IMR-90 (cell line): ENCODE measurements at regions not wholly inside any gene's neighbourhood (a gene's known extent, or its start where the extent isn't known, plus 50 kb on each side); places are given as distances from the start of the nearest gene placed in this dataset.

Source experiments
- ATAC-seq: fragments of 200-7000 bp; cut with Tn5 transposase; 2 replicates; pipeline ENCODE4 v1.9.1; 2020; ENCODE audit warnings: low read depth, mild to moderate bottlenecking, moderate library complexity
- BruUV-seq: library from RNA; stranded (reverse); fragments of 400-500 nt; replicated peaks from 2 replicates; lab custom pipeline; 2021; lab: Mats Ljungman, UMichigan
- CTCF ChIA-PET: fragments of 300-600 bp; formaldehyde crosslinking; extraction: SDS; loops from one replicate; lab custom pipeline; 2021; ENCODE audit warnings: antibody characterized with exemption; lab: Yijun Ruan, JAX
- POLR2A ChIA-PET: fragments of 300-600 bp; sonication (Branson Sonifier 250); formaldehyde crosslinking; loops from one replicate; lab custom pipeline; 2022; ENCODE audit warnings: antibody characterized with exemption; ENCODE audit not compliant: unreplicated experiment; lab: Charles Lee
- DNase-seq: peaks from one replicate; pipeline ENCODE4 v3.0.0; 2013
- H2AFZ ChIP-seq: replicated peaks from 2 replicates; pipeline ENCODE3; 2013; ENCODE audit warnings: low read length, mild to moderate bottlenecking; ENCODE audit not compliant: poor library complexity
- H2AK5ac ChIP-seq: 2 replicates; pipeline ENCODE4 v1.6.1; 2013; ENCODE audit warnings: low read depth, low read length, inconsistent platforms
- H2AK9ac ChIP-seq: replicated peaks from 2 replicates; pipeline ENCODE3; 2013; ENCODE audit warnings: mild to moderate bottlenecking, low read depth, low read length, moderate library complexity; ENCODE audit not compliant: poor library complexity
- H2BK120ac ChIP-seq: 2 replicates; pipeline ENCODE4 v1.6.1; 2013; ENCODE audit warnings: low read depth, low read length, inconsistent platforms
- H2BK15ac ChIP-seq: 3 replicates; pipeline ENCODE4 v1.6.1; 2013; ENCODE audit warnings: low read depth, low read length, inconsistent platforms
- H2BK20ac ChIP-seq: 2 replicates; pipeline ENCODE4 v1.6.1; 2013; ENCODE audit warnings: low read depth, mild to moderate bottlenecking, inconsistent platforms, low read length, moderate library complexity
- H2BK5ac ChIP-seq: 2 replicates; pipeline ENCODE4 v1.6.1; 2013; ENCODE audit warnings: mild to moderate bottlenecking, low read depth, low read length, inconsistent platforms; ENCODE audit not compliant: poor library complexity, severe bottlenecking
- H3K14ac ChIP-seq: replicated peaks from 2 replicates; pipeline ENCODE4 v1.6.1; 2013; ENCODE audit warnings: low read depth, low read length, inconsistent platforms
- H3K18ac ChIP-seq: 2 replicates; pipeline ENCODE4 v1.6.1; 2013; ENCODE audit warnings: low read depth, low read length, control low read depth
- H3K23ac ChIP-seq: 2 replicates; pipeline ENCODE4 v1.6.1; 2013; ENCODE audit warnings: low read depth, low read length, inconsistent platforms
- H3K27ac ChIP-seq: 2 replicates; pipeline ENCODE4 v1.5.1; 2013; ENCODE audit warnings: mild to moderate bottlenecking, control low read depth, low read length; ENCODE audit not compliant: insufficient read depth
- H3K27me3 ChIP-seq: 2 replicates; pipeline ENCODE4 v1.6.1; 2013; ENCODE audit warnings: low read length; ENCODE audit not compliant: control insufficient read depth, insufficient read depth
- H3K36me3 ChIP-seq: 2 replicates; pipeline ENCODE4 v1.6.1; 2013; ENCODE audit warnings: low read length, mixed read lengths; ENCODE audit not compliant: control insufficient read depth, insufficient read depth
- H3K4ac ChIP-seq: 2 replicates; pipeline ENCODE4 v1.6.1; 2013; ENCODE audit warnings: low read depth, low read length, inconsistent platforms
- H3K4me1 ChIP-seq: 2 replicates; pipeline ENCODE4 v1.6.1; 2013; ENCODE audit warnings: low read length, mixed read lengths; ENCODE audit not compliant: control insufficient read depth, insufficient read depth
- H3K4me2 ChIP-seq: 2 replicates; pipeline ENCODE4 v1.6.1; 2013; ENCODE audit warnings: low read depth, mild to moderate bottlenecking, control low read depth, low read length, moderate library complexity
- H3K4me3 ChIP-seq: 2 replicates; pipeline ENCODE4 v1.5.1; 2013; ENCODE audit warnings: low read depth, mild to moderate bottlenecking, control low read depth, low read length, moderate library complexity; ENCODE audit not compliant: insufficient read depth
- H3K56ac ChIP-seq: 2 replicates; pipeline ENCODE4 v1.6.1; 2013; ENCODE audit warnings: low read length, inconsistent platforms; ENCODE audit not compliant: insufficient read depth; ENCODE audit errors: extremely low read depth
- H3K79me1 ChIP-seq, 2 experiments: 2 replicates each; pipeline ENCODE4 v1.6.1; 2013; ENCODE audit warnings: low read length in 2 of 2, inconsistent platforms in 1 of 2, low read depth in 1 of 2
- H3K9ac ChIP-seq: 2 replicates; pipeline ENCODE4 v1.6.1; 2013; ENCODE audit warnings: low read depth, low read length, control low read depth
- H3K9me1 ChIP-seq: 2 replicates; pipeline ENCODE4 v1.6.1; 2013; ENCODE audit warnings: low read length, inconsistent platforms; ENCODE audit not compliant: insufficient read depth
- H3K9me3 ChIP-seq: 2 replicates; pipeline ENCODE4 v1.6.1; 2013; ENCODE audit warnings: low read length; ENCODE audit not compliant: control insufficient read depth, insufficient read depth
- H4K20me1 ChIP-seq: 2 replicates; pipeline ENCODE4 v1.6.1; 2013; ENCODE audit warnings: low read length, inconsistent platforms; ENCODE audit not compliant: insufficient read depth
- H4K5ac ChIP-seq: 2 replicates; pipeline ENCODE4 v1.6.1; 2013; ENCODE audit warnings: mild to moderate bottlenecking, low read depth, low read length, control low read depth
- H4K8ac ChIP-seq, 2 experiments: 2 replicates each; pipeline ENCODE4 v1.6.1; 2013; ENCODE audit warnings: low read depth in 2 of 2, low read length in 2 of 2, control low read depth in 1 of 2, inconsistent platforms in 1 of 2
- H4K91ac ChIP-seq: 2 replicates; pipeline ENCODE4 v1.6.1; 2013; ENCODE audit warnings: low read depth, low read length, inconsistent platforms; ENCODE audit not compliant: insufficient read depth
- CEBPB ChIP-seq: IDR thresholded peaks from 2 replicates; pipeline ENCODE4 v1.6.1; 2012; ENCODE audit warnings: low read depth, low read length, improper control_type of control experiment
- CHD1 ChIP-seq: IDR thresholded peaks from 2 replicates; pipeline ENCODE4 v1.6.1; 2012; ENCODE audit warnings: low read depth, low read length, improper control_type of control experiment
- FOS ChIP-seq: fragments of 150-350 bp; IDR thresholded peaks from 2 replicates; pipeline ENCODE4 v1.6.1; 2016; ENCODE audit warnings: low read depth, low read length
- MAFK ChIP-seq: IDR thresholded peaks from 2 replicates; pipeline ENCODE4 v1.6.1; 2012; ENCODE audit warnings: low read depth, low read length, improper control_type of control experiment
- MAZ ChIP-seq: IDR thresholded peaks from 2 replicates; pipeline ENCODE4 v1.6.1; 2012; ENCODE audit warnings: low read depth, mild to moderate bottlenecking, low read length, improper control_type of control experiment, moderate library complexity, borderline replicate concordance
- MXI1 ChIP-seq: IDR thresholded peaks from 2 replicates; pipeline ENCODE4 v1.6.1; 2012; ENCODE audit warnings: low read depth, mild to moderate bottlenecking, low read length, moderate library complexity, borderline replicate concordance
- NFE2L2 ChIP-seq: fragments of 150-350 bp; IDR thresholded peaks from 2 replicates; pipeline ENCODE4 v1.6.1; 2016; ENCODE audit warnings: low read depth, mild to moderate bottlenecking, low read length
- POLR2A ChIP-seq: IDR thresholded peaks from 2 replicates; pipeline ENCODE4 v1.6.1; 2012; ENCODE audit warnings: mild to moderate bottlenecking, low read depth, low read length
- RAD21 ChIP-seq: IDR thresholded peaks from 2 replicates; pipeline ENCODE4 v1.6.1; 2012; ENCODE audit warnings: low read length, improper control_type of control experiment
- RCOR1 ChIP-seq: IDR thresholded peaks from 2 replicates; pipeline ENCODE4 v1.6.1; 2012; ENCODE audit warnings: mild to moderate bottlenecking, low read length, improper control_type of control experiment; ENCODE audit not compliant: insufficient replicate concordance
- RFX5 ChIP-seq: IDR thresholded peaks from 2 replicates; pipeline ENCODE4 v1.8.0; 2012; ENCODE audit warnings: low read depth, mild to moderate bottlenecking, low read length, moderate library complexity
- SMC3 ChIP-seq: fragments of 150-350 bp; IDR thresholded peaks from 2 replicates; pipeline ENCODE4 v1.6.1; 2016; ENCODE audit warnings: low read depth, mild to moderate bottlenecking, antibody characterized with exemption, low read length, moderate library complexity
- WGBS, 2 experiments: methylation state at CpG; one replicate each; pipeline versions ENCODE4 v1.1.5 to v1.1.7; 2013; ENCODE audit warnings: missing lambda C conversion rate in 2 of 2; ENCODE audit not compliant: insufficient read length in 1 of 2; ENCODE audit errors: extremely low coverage in 2 of 2; 5-methylcytosine and 5-hydroxymethylcytosine counted together
- dilution Hi-C: fragments of 300-500 bp; cut with HindIII; formaldehyde crosslinking; loops from one replicate; pipeline ENCODE4 v1.14.3; 2018; ENCODE audit warnings: low sequenced_read_pairs; ENCODE audit not compliant: unreplicated experiment
- in situ Hi-C: fragments of 300-500 bp; cut with MboI; formaldehyde crosslinking; loops from 3 replicates; pipeline ENCODE4 v1.14.3; 2019; ENCODE audit warnings: low sequenced_read_pairs, inconsistent platforms, mixed read lengths
- intact Hi-C: fragments of 100-400 bp; cut with micrococcal nuclease; formaldehyde crosslinking; loops from 2 replicates; pipeline ENCODE4 v1.10.0; 2022
- TF ChIP-seq, protein P1 (sequence below): fragments of 150-350 bp; IDR thresholded peaks from 2 replicates; pipeline ENCODE4 v1.6.1; 2017; ENCODE audit warnings: mild to moderate bottlenecking, antibody characterized with exemption, low read length, low read depth
- TF ChIP-seq, protein P2 (sequence below): fragments of 150-350 bp; IDR thresholded peaks from 2 replicates; pipeline ENCODE4 v1.6.1; 2016; ENCODE audit warnings: low read depth, mild to moderate bottlenecking, low read length, moderate library complexity, borderline replicate concordance
- TF ChIP-seq, protein P3 (sequence below): conservative IDR thresholded peaks from 2 replicates; pipeline ENCODE4 v1.5.1; 2012; ENCODE audit warnings: mild to moderate bottlenecking, low read depth, low read length, improper control_type of control experiment

DNA sequence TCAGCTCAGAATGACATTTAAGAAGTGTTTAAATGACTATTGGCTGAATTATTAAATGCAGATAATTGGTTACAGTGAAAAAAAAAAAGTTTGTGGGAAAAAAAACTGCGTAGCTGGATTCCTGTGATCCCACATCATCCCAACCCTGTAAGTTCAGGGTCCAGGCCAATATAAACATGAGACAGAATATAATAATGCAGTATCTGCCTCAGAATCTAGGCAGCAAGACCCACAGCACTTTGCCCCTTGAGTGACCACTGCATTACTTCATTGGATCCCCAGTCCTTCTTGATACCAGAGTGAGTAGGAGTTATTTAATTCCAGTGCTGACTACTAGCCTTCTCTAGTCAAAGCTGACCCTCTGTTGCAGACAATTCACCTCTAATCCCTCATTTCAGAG is 272.6 kb downstream of the CCER1 start:
- Histone ChIP-seq H3K4me3 (no peak overlapping the region), H3K36me3 (no peaks in the 10 kb centered on the region), H4K8ac (no peak overlapping the region), H3K9me1 (0 out of 2 replicates have a peak, but pooled peaks cover 4% of the 10 kb centered on the region), H2BK5ac (no peak overlapping the region), H2AK5ac (no peak overlapping the region), H4K91ac (no peak overlapping the region), H3K56ac (no peak overlapping the region), H4K5ac (no peak overlapping the region), H2AFZ (no peak overlapping the region), H3K4me2 (no peak overlapping the region), H3K4ac (no peak overlapping the region), H3K27me3 (no peaks in the 10 kb centered on the region), H3K9ac (no peak overlapping the region), H2BK120ac (no peak overlapping the region), H3K18ac (no peak overlapping the region), H2BK15ac (no peak overlapping the region), H4K20me1 (no peaks in the 10 kb centered on the region), H2BK20ac (no peak overlapping the region), H3K14ac (no peak overlapping the region), H3K9me3 (no peaks in the 10 kb centered on the region), H3K4me1 (no peaks in the 10 kb centered on the region), H3K79me1 (no peaks in the 10 kb centered on the region), H3K27ac (no peak overlapping the region), H3K23ac (no peak overlapping the region), H2AK9ac (no peak overlapping the region)
- ChIA-PET POLR2A (no interaction called here), CTCF (no interaction called here)
- ATAC-seq = peak; percentile 79
- no CpG with 5 or more reads among the region's 1 CpG for WGBS, 2 experiments
- dilution Hi-C loops = no loop called here
- no TSS peak for BruUV-seq
- intact Hi-C loops = no loop called here
- in situ Hi-C loops = no loop called here
- no peak for TF ChIP-seq RFX5
- no peak for TF ChIP-seq CEBPB
- no peak for TF ChIP-seq SMC3
- TF ChIP-seq POLR2A = no peak
- TF ChIP-seq, protein P1, sequence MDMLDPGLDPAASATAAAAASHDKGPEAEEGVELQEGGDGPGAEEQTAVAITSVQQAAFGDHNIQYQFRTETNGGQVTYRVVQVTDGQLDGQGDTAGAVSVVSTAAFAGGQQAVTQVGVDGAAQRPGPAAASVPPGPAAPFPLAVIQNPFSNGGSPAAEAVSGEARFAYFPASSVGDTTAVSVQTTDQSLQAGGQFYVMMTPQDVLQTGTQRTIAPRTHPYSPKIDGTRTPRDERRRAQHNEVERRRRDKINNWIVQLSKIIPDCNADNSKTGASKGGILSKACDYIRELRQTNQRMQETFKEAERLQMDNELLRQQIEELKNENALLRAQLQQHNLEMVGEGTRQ = no peak
- no peak for TF ChIP-seq RCOR1
- TF ChIP-seq, protein P2, sequence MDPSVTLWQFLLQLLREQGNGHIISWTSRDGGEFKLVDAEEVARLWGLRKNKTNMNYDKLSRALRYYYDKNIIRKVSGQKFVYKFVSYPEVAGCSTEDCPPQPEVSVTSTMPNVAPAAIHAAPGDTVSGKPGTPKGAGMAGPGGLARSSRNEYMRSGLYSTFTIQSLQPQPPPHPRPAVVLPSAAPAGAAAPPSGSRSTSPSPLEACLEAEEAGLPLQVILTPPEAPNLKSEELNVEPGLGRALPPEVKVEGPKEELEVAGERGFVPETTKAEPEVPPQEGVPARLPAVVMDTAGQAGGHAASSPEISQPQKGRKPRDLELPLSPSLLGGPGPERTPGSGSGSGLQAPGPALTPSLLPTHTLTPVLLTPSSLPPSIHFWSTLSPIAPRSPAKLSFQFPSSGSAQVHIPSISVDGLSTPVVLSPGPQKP = no peak
- TF ChIP-seq, protein P3, sequence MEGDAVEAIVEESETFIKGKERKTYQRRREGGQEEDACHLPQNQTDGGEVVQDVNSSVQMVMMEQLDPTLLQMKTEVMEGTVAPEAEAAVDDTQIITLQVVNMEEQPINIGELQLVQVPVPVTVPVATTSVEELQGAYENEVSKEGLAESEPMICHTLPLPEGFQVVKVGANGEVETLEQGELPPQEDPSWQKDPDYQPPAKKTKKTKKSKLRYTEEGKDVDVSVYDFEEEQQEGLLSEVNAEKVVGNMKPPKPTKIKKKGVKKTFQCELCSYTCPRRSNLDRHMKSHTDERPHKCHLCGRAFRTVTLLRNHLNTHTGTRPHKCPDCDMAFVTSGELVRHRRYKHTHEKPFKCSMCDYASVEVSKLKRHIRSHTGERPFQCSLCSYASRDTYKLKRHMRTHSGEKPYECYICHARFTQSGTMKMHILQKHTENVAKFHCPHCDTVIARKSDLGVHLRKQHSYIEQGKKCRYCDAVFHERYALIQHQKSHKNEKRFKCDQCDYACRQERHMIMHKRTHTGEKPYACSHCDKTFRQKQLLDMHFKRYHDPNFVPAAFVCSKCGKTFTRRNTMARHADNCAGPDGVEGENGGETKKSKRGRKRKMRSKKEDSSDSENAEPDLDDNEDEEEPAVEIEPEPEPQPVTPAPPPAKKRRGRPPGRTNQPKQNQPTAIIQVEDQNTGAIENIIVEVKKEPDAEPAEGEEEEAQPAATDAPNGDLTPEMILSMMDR = no peak
- no peak for TF ChIP-seq MAFK
- TF ChIP-seq NFE2L2 = no peak
- no peak for TF ChIP-seq CHD1
- TF ChIP-seq RAD21 = no peak
- TF ChIP-seq MAZ = no peak
- no peak for TF ChIP-seq FOS
- TF ChIP-seq MXI1 = no peak
- peak; percentile 78 for DNase-seq
